ENCODE measurements at regions not wholly inside any gene's neighbourhood (a gene's known extent, or its start where the extent isn't known, plus 50 kb on each side); places are given as distances from the start of the nearest gene placed in this dataset.

DNA sequence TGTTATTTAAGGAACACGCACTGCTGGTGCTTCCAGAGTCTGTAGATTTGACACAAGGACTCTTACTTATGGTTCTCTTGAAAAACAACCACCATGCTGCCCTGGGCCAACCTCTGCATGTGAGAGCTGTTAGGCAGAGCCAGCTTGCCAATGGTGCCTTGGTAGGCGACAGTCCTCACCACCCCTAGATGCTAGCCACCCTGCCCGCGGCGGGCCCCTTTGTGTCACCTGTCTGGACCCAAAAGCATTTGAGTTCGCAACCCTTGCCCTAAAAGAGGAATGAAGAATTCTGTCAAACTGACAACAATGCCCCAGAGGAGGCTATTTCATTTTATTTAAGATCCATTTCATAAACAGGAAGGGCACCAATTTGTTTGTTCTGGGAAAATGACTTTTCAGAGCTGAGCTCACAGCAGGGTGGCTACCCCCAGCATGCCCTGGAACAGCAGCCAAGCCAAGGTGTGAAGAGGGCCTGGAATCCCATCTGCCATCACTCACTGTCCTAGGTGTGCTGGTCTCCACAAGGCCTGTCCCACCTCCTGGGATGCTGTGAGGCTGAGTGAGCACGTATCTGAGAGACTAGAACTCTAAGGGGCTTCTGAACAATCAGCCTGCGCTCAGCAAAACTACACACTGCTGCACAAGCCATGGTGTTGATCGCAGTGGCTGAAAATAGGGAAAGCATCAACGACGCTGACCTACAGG lies 63.8 kb upstream of the FZD10 start:
- TF ChIP-seq, protein P1, sequence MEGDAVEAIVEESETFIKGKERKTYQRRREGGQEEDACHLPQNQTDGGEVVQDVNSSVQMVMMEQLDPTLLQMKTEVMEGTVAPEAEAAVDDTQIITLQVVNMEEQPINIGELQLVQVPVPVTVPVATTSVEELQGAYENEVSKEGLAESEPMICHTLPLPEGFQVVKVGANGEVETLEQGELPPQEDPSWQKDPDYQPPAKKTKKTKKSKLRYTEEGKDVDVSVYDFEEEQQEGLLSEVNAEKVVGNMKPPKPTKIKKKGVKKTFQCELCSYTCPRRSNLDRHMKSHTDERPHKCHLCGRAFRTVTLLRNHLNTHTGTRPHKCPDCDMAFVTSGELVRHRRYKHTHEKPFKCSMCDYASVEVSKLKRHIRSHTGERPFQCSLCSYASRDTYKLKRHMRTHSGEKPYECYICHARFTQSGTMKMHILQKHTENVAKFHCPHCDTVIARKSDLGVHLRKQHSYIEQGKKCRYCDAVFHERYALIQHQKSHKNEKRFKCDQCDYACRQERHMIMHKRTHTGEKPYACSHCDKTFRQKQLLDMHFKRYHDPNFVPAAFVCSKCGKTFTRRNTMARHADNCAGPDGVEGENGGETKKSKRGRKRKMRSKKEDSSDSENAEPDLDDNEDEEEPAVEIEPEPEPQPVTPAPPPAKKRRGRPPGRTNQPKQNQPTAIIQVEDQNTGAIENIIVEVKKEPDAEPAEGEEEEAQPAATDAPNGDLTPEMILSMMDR (IDR thresholded peaks at IDR 0.05): no peak
- TF ChIP-seq POLR2A (IDR thresholded peaks at IDR 0.05): no peak
- no peak for TF ChIP-seq POLR2AphosphoS5 (IDR thresholded peaks at IDR 0.05)
- TF ChIP-seq EP300 (IDR thresholded peaks at IDR 0.05): no peak
